ENCODE measurements at regions not wholly inside any gene's neighbourhood (a gene's known extent, or its start where the extent isn't known, plus 50 kb on each side); places are given as distances from the start of the nearest gene placed in this dataset.

DNA sequence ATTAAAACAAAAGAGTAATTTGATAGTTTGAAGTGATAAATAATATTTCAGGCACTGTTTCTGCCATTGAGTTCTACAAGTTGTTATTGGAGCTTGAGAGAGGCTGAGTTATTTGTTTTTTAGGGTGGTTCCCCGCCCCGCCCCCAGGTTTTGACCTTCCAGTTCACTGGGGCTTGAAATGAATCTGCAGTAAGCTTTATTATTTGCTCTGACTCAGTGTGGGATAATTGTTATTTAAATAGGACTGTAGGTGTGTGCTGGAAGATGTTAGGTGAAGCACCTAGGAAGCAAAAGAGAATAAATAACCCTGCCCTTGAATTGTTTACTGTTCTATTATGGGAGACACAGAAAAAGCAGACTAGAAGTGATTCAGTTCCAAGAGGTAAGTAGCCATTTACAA, 81.2 kb upstream of the KCNIP4 start:
- 6% methylated on average over 2 of the region's 2 CpGs for WGBS (ENCODE audit: low lambda C conversion rate)
- no peaks in the 10 kb centered on the region for H3F3A ChIP-seq (replicated peaks; ENCODE audit: insufficient read depth)
- ChIA-PET POLR2A (no interaction called here), CTCF (no interaction called here)
- DNase-seq = no peak
- no peak overlapping the region for H3K4me3 ChIP-seq (ENCODE audit: low read depth in 2 of 2, low read length in 1 of 2)
- no peaks in the 10 kb centered on the region for H3K79me2 ChIP-seq (ENCODE audit: insufficient read depth)
- H3K36me3 ChIP-seq (replicated peaks in 1 of 2; ENCODE audit: control insufficient read depth in 1 of 2, insufficient read depth in 2 of 2, low read length in 1 of 2) = no peaks in the 10 kb centered on the region
- no peaks in the 10 kb centered on the region for H3K9me3 ChIP-seq
- H3K4me1 ChIP-seq (ENCODE audit: control insufficient read depth in 1 of 2, insufficient read depth in 2 of 2, low read depth in 1 of 2, low read length in 1 of 2) = no peaks in the 10 kb centered on the region; a peak in 1 of 4 replicates
- H3K27ac ChIP-seq (ENCODE audit: low read depth in 2 of 2, low read length in 1 of 2) = no peak overlapping the region
- no peaks in the 10 kb centered on the region for H3K27me3 ChIP-seq (ENCODE audit: insufficient read depth)
- H4K20me1 ChIP-seq (ENCODE audit: insufficient read depth) = no peaks in the 10 kb centered on the region
- no peak for TF ChIP-seq JUND (IDR thresholded peaks at IDR 0.05)
- TF ChIP-seq MXI1 (IDR thresholded peaks at IDR 0.05; ENCODE audit: low read depth, low read length) = no peak
- no peak for TF ChIP-seq GABPA (IDR thresholded peaks at IDR 0.05; ENCODE audit: low read depth)
- TF ChIP-seq POLR2AphosphoS5 (IDR thresholded peaks at IDR 0.05; ENCODE audit: low read depth, low read length) = no peak
- TF ChIP-seq, protein P1, sequence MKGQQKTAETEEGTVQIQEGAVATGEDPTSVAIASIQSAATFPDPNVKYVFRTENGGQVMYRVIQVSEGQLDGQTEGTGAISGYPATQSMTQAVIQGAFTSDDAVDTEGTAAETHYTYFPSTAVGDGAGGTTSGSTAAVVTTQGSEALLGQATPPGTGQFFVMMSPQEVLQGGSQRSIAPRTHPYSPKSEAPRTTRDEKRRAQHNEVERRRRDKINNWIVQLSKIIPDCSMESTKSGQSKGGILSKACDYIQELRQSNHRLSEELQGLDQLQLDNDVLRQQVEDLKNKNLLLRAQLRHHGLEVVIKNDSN (IDR thresholded peaks at IDR 0.05; ENCODE audit: borderline replicate concordance, low read depth) = no peak
- TF ChIP-seq PBX3 (IDR thresholded peaks at IDR 0.05) = no peak
- no peak for TF ChIP-seq CTCF (IDR thresholded peaks at IDR 0.05)
- TF ChIP-seq CHD2 (IDR thresholded peaks at IDR 0.05; ENCODE audit: low read length, partially characterized antibody) = no peak
- no peak for TF ChIP-seq RFX5 (IDR thresholded peaks at IDR 0.05; ENCODE audit: low read length)
- TF ChIP-seq EP300 (IDR thresholded peaks at IDR 0.05; ENCODE audit: borderline replicate concordance in 1 of 2, low read depth in 1 of 2, low read length in 1 of 2) = no peak
- no peak for TF ChIP-seq SMC3 (IDR thresholded peaks at IDR 0.05; ENCODE audit: low read depth, low read length)
- TF ChIP-seq FOSL2 (IDR thresholded peaks at IDR 0.05; ENCODE audit: borderline replicate concordance, low read depth) = no peak
- TF ChIP-seq YY1 (IDR thresholded peaks at IDR 0.05; ENCODE audit: low read depth) = no peak
- TF ChIP-seq MEF2A (IDR thresholded peaks at IDR 0.05; ENCODE audit: borderline replicate concordance, low read depth) = no peak
- no peak for TF ChIP-seq FOXJ3 (CRISPR knock-in tag; IDR thresholded peaks at IDR 0.05)
- no peak for TF ChIP-seq ZBTB33 (IDR thresholded peaks at IDR 0.05; ENCODE audit: borderline replicate concordance, low read depth)
- TF ChIP-seq GATA2 (CRISPR knock-in tag; IDR thresholded peaks at IDR 0.05) = no peak
- no peak for TF ChIP-seq TCF12 (IDR thresholded peaks at IDR 0.05)
- no peak for TF ChIP-seq SIN3A (IDR thresholded peaks at IDR 0.05; ENCODE audit: borderline replicate concordance, low read depth, low read length)
- TF ChIP-seq RCOR1 (IDR thresholded peaks at IDR 0.05; ENCODE audit: low read length) = no peak
- no peak overlapping the region for H3K4me2 ChIP-seq
- H2AFZ ChIP-seq (ENCODE audit: low read depth) = no peak overlapping the region
- no peaks in the 10 kb centered on the region for H3K9me2 ChIP-seq
- no peak overlapping the region for H3K9ac ChIP-seq
